K562 (cell line): ENCODE measurements at regions not wholly inside any gene's neighbourhood (a gene's known extent, or its start where the extent isn't known, plus 50 kb on each side); places are given as distances from the start of the nearest gene placed in this dataset.

ENCODE experiments used
- ATAC-seq: fragments of 200-7000 bp; cut with Tn5 transposase; 3 replicates; pipeline ENCODE4 v1.9.1; 2020; ENCODE audit warnings: moderate library complexity
- BruUV-seq: library from RNA; stranded (reverse); fragments of 400-500 nt; replicated peaks from 2 replicates; lab custom pipeline; 2021; lab: Mats Ljungman, UMichigan
- CTCF ChIA-PET: fragments of 300-600 bp; formaldehyde crosslinking; extraction: SDS; loops from one replicate; lab custom pipeline; 2021; ENCODE audit warnings: low intra/inter-chr PET ratio; lab: Yijun Ruan, JAX
- POLR2A ChIA-PET: fragments of 300-600, 350-650 bp; sonication (Branson Sonifier 250); formaldehyde crosslinking; extraction: SDS; loops from one replicate; lab custom pipeline; 2021; ENCODE audit warnings: antibody characterized with exemption, inconsistent platforms; lab: Yijun Ruan, JAX
- DNase-seq, 4 experiments: peaks; one replicate each; pipeline versions ENCODE4 v3.0.0 to v3.0.0-alpha.2; 2011 to 2018; ENCODE audit warnings: low spot score in 3 of 4, mixed read lengths in 3 of 4; ENCODE audit errors: extremely low read depth in 1 of 4
- FAIRE-seq: peaks from 2 replicates; lab custom pipeline; 2011; peaks lifted over from hg19 to GRCh38; lab: Jason Lieb, UNC
- H2AFZ ChIP-seq: 2 replicates; pipeline ENCODE4 v1.6.0; 2011; ENCODE audit warnings: low read depth, low read length, control low read depth, inconsistent platforms
- H3K27ac ChIP-seq: fragments of 200-600 bp; 3 replicates; pipeline ENCODE4 v1.8.0; 2011; ENCODE audit warnings: low read depth, mild to moderate bottlenecking, control low read depth, inconsistent platforms, low read length, moderate library complexity, mixed read lengths; ENCODE audit errors: extremely low read depth
- H3K27me3 ChIP-seq, 2 experiments: fragments of 300-600 bp in 1 of 2; 2 replicates in 1 of 2; 3 replicates in 1 of 2; pipeline versions ENCODE4 v1.6.0 to v1.8.0; 2011; ENCODE audit warnings: inconsistent platforms in 2 of 2, low read length in 2 of 2, mild to moderate bottlenecking in 1 of 2, mixed read lengths in 1 of 2, moderate library complexity in 1 of 2; ENCODE audit not compliant: control insufficient read depth in 2 of 2, insufficient read depth in 2 of 2
- H3K36me3 ChIP-seq: fragments of 300-600 bp; 3 replicates; pipeline ENCODE4 v1.8.0; 2011; ENCODE audit warnings: mild to moderate bottlenecking, low read length, inconsistent platforms; ENCODE audit not compliant: control insufficient read depth, insufficient read depth
- H3K4me1 ChIP-seq, 2 experiments: fragments of 200-600 bp in 1 of 2; replicated peaks in 1 of 2; 2 replicates in 1 of 2; 3 replicates in 1 of 2; pipeline versions ENCODE4 v1.5.1 to v1.8.0; 2011; ENCODE audit warnings: inconsistent platforms in 2 of 2, low read length in 2 of 2, mild to moderate bottlenecking in 1 of 2, mixed read lengths in 1 of 2, moderate library complexity in 1 of 2; ENCODE audit not compliant: control insufficient read depth in 2 of 2, insufficient read depth in 2 of 2
- H3K4me2 ChIP-seq: 2 replicates; pipeline ENCODE4 v1.6.1; 2011; ENCODE audit warnings: low read length, control low read depth, inconsistent platforms, mixed read lengths; ENCODE audit not compliant: insufficient read depth
- H3K4me3 ChIP-seq: fragments of 200-600 bp; sonication (generic), shearing (Covaris generic); 2 replicates; pipeline ENCODE4 v1.5.1; 2016; ENCODE audit warnings: control low read depth, inconsistent platforms
- H3K79me2 ChIP-seq: fragments of 200-600 bp; 3 replicates; pipeline ENCODE4 v1.8.0; 2011; ENCODE audit warnings: low read length, inconsistent platforms; ENCODE audit not compliant: control insufficient read depth, insufficient read depth
- H3K9ac ChIP-seq, 2 experiments: 2 replicates each; pipeline versions ENCODE4 v1.6.0 to v1.6.1; 2011; ENCODE audit warnings: low read depth in 2 of 2, low read length in 2 of 2, control low read depth in 1 of 2, inconsistent platforms in 1 of 2, mild to moderate bottlenecking in 1 of 2, mixed read lengths in 1 of 2; ENCODE audit not compliant: insufficient read depth in 1 of 2
- H3K9me1 ChIP-seq: one replicate; pipeline ENCODE4 v1.6.0; 2011; ENCODE audit warnings: inconsistent platforms, mild to moderate bottlenecking, low read length, moderate library complexity; ENCODE audit not compliant: control insufficient read depth, insufficient read depth
- H3K9me3 ChIP-seq: replicated peaks from 2 replicates; pipeline ENCODE4 v1.5.1; 2011; ENCODE audit warnings: low read depth, low read length, inconsistent platforms; ENCODE audit not compliant: control insufficient read depth, insufficient read depth
- H4K20me1 ChIP-seq: replicated peaks from 2 replicates; pipeline ENCODE4 v1.6.1; 2011; ENCODE audit warnings: low read length, inconsistent platforms, mixed read lengths; ENCODE audit not compliant: control insufficient read depth, insufficient read depth
- ARID1B ChIP-seq: fragments of 450-650 bp; IDR thresholded peaks from 2 replicates; pipeline ENCODE4 v1.6.1; 2016; ENCODE audit warnings: antibody characterized with exemption, mild to moderate bottlenecking, inconsistent platforms
- NR2C2 ChIP-seq, 2 experiments: fragments of 200-800 bp in 1 of 2; sonication (Bioruptor generic) in 1 of 2; sonication (generic) in 1 of 2; formaldehyde crosslinking in 1 of 2; IDR thresholded peaks; 2 replicates each; pipeline versions ENCODE4 v1.6.1 to v1.8.0; 2016 to 2022; ENCODE audit warnings: mild to moderate bottlenecking in 1 of 2, missing compliant biosample characterization in 1 of 2, missing genetic modification characterization in 1 of 2, missing genetic modification reagents in 1 of 2
- RBM34 ChIP-seq: fragments of 200-400 bp; formaldehyde crosslinking; IDR thresholded peaks from 2 replicates; pipeline ENCODE4 v1.6.1; 2018; ENCODE audit warnings: low read length, borderline replicate concordance; ENCODE audit not compliant: insufficient read depth
- WGBS: fragments of 100-300 bp; shearing (Covaris generic); methylation state at CpG from one replicate; pipeline ENCODE4 v1.1.6; 2016; ENCODE audit warnings: low coverage, mixed read lengths; ENCODE audit not compliant: insufficient coverage; ENCODE audit errors: missing lambda C conversion rate; 5-methylcytosine and 5-hydroxymethylcytosine counted together
- in situ Hi-C: fragments of 300-500 bp; cut with MboI; formaldehyde crosslinking; loops from 4 replicates; pipeline ENCODE4 v1.15.0; 2018; ENCODE audit warnings: inconsistent platforms, mixed read lengths
- intact Hi-C: fragments of 100-400 bp; cut with micrococcal nuclease; formaldehyde crosslinking; loops from 2 replicates; pipeline ENCODE4 v1.14.2; 2022
- TF ChIP-seq, protein P1 (sequence below), 3 experiments: fragments of 200-800 bp in 1 of 3; fragments of 250-450 bp in 1 of 3; fragments of 450-650 bp in 1 of 3; sonication (Bioruptor Pico) in 1 of 3; sonication (Bioruptor generic) in 1 of 3; formaldehyde crosslinking in 1 of 3; IDR thresholded peaks; 2 replicates each; pipeline versions ENCODE4 v1.6.1 to v1.8.0; 2016 to 2022; ENCODE audit warnings: mild to moderate bottlenecking in 2 of 3, missing genetic modification characterization in 2 of 3, missing compliant biosample characterization in 1 of 3, moderate library complexity in 1 of 3

DNA sequence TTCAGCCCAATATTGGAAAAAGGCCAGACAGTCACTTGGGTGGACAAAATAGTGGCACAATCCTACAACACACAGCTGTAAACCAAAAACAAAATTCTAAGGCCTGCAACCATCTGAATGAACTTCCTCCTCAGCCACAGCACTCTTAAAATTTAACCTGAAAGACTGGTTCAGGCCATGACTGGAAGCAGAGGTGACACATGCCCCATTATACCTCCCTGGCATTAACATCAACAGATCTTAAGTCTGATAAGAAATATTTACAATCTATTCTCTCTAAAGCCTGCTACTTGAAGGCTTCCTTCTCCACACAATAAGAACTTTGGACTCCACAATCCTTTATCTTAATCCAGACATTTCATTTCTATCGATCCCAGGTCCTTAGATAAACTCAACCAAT, 192.4 kb upstream of the LRP1B start:
- Histone ChIP-seq H3K27ac (no peak overlapping the region), H3K4me1 (no peaks in the 10 kb centered on the region), H3K9me1 (no peaks in the 10 kb centered on the region), H3K27me3 (no peaks in the 10 kb centered on the region), H3K36me3 (no peaks in the 10 kb centered on the region), H4K20me1 (no peaks in the 10 kb centered on the region), H2AFZ (no peak overlapping the region), H3K79me2 (no peaks in the 10 kb centered on the region), H3K9ac (no peak overlapping the region), H3K4me2 (no peak overlapping the region), H3K4me3 (no peak overlapping the region), H3K9me3 (no peaks in the 10 kb centered on the region)
- WGBS: 0% methylated on average over 1 of the region's 1 CpG
- intact Hi-C loops (no loop called here), in situ Hi-C loops (no loop called here)
- ChIA-PET POLR2A (no interaction called here), CTCF (no interaction called here)
- ATAC-seq: no peak
- no peak for FAIRE-seq
- DNase-seq: no peak
- TF ChIP-seq ARID1B (no peak), RBM34 (no peak), NR2C2 (CRISPR knock-in tag; IDR thresholded peaks at IDR 0.05) (no peak), NR2C2 (tag; IDR thresholded peaks at IDR 0.05) (no peak)
- TF ChIP-seq, protein P1, sequence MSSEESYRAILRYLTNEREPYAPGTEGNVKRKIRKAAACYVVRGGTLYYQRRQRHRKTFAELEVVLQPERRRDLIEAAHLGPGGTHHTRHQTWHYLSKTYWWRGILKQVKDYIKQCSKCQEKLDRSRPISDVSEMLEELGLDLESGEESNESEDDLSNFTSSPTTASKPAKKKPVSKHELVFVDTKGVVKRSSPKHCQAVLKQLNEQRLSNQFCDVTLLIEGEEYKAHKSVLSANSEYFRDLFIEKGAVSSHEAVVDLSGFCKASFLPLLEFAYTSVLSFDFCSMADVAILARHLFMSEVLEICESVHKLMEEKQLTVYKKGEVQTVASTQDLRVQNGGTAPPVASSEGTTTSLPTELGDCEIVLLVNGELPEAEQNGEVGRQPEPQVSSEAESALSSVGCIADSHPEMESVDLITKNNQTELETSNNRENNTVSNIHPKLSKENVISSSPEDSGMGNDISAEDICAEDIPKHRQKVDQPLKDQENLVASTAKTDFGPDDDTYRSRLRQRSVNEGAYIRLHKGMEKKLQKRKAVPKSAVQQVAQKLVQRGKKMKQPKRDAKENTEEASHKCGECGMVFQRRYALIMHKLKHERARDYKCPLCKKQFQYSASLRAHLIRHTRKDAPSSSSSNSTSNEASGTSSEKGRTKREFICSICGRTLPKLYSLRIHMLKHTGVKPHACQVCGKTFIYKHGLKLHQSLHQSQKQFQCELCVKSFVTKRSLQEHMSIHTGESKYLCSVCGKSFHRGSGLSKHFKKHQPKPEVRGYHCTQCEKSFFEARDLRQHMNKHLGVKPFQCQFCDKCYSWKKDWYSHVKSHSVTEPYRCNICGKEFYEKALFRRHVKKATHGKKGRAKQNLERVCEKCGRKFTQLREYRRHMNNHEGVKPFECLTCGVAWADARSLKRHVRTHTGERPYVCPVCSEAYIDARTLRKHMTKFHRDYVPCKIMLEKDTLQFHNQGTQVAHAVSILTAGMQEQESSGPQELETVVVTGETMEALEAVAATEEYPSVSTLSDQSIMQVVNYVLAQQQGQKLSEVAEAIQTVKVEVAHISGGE (CRISPR knock-in tag; IDR thresholded peaks at IDR 0.05): no peak
- BruUV-seq: no TSS peak
